IMR-90 (cell line): ENCODE measurements at regions not wholly inside any gene's neighbourhood (a gene's known extent, or its start where the extent isn't known, plus 50 kb on each side); places are given as distances from the start of the nearest gene placed in this dataset.

Experiments
- ATAC-seq: fragments of 200-7000 bp; cut with Tn5 transposase; 2 replicates; pipeline ENCODE4 v1.9.1; 2020; ENCODE audit warnings: low read depth, mild to moderate bottlenecking, moderate library complexity
- BruUV-seq: library from RNA; stranded (reverse); fragments of 400-500 nt; replicated peaks from 2 replicates; lab custom pipeline; 2021; lab: Mats Ljungman, UMichigan
- CTCF ChIA-PET: fragments of 300-600 bp; formaldehyde crosslinking; extraction: SDS; loops from one replicate; lab custom pipeline; 2021; ENCODE audit warnings: antibody characterized with exemption; lab: Yijun Ruan, JAX
- POLR2A ChIA-PET: fragments of 300-600 bp; sonication (Branson Sonifier 250); formaldehyde crosslinking; loops from one replicate; lab custom pipeline; 2022; ENCODE audit warnings: antibody characterized with exemption; ENCODE audit not compliant: unreplicated experiment; lab: Charles Lee
- DNase-seq: peaks from one replicate; pipeline ENCODE4 v3.0.0; 2013
- H2AFZ ChIP-seq: replicated peaks from 2 replicates; pipeline ENCODE3; 2013; ENCODE audit warnings: low read length, mild to moderate bottlenecking; ENCODE audit not compliant: poor library complexity
- H2AK5ac ChIP-seq: 2 replicates; pipeline ENCODE4 v1.6.1; 2013; ENCODE audit warnings: low read depth, low read length, inconsistent platforms
- H2AK9ac ChIP-seq: replicated peaks from 2 replicates; pipeline ENCODE3; 2013; ENCODE audit warnings: mild to moderate bottlenecking, low read depth, low read length, moderate library complexity; ENCODE audit not compliant: poor library complexity
- H2BK120ac ChIP-seq: 2 replicates; pipeline ENCODE4 v1.6.1; 2013; ENCODE audit warnings: low read depth, low read length, inconsistent platforms
- H2BK15ac ChIP-seq: 3 replicates; pipeline ENCODE4 v1.6.1; 2013; ENCODE audit warnings: low read depth, low read length, inconsistent platforms
- H2BK20ac ChIP-seq: 2 replicates; pipeline ENCODE4 v1.6.1; 2013; ENCODE audit warnings: low read depth, mild to moderate bottlenecking, inconsistent platforms, low read length, moderate library complexity
- H2BK5ac ChIP-seq: 2 replicates; pipeline ENCODE4 v1.6.1; 2013; ENCODE audit warnings: mild to moderate bottlenecking, low read depth, low read length, inconsistent platforms; ENCODE audit not compliant: poor library complexity, severe bottlenecking
- H3K14ac ChIP-seq: replicated peaks from 2 replicates; pipeline ENCODE4 v1.6.1; 2013; ENCODE audit warnings: low read depth, low read length, inconsistent platforms
- H3K18ac ChIP-seq: 2 replicates; pipeline ENCODE4 v1.6.1; 2013; ENCODE audit warnings: low read depth, low read length, control low read depth
- H3K23ac ChIP-seq: 2 replicates; pipeline ENCODE4 v1.6.1; 2013; ENCODE audit warnings: low read depth, low read length, inconsistent platforms
- H3K27ac ChIP-seq: 2 replicates; pipeline ENCODE4 v1.5.1; 2013; ENCODE audit warnings: mild to moderate bottlenecking, control low read depth, low read length; ENCODE audit not compliant: insufficient read depth
- H3K27me3 ChIP-seq: 2 replicates; pipeline ENCODE4 v1.6.1; 2013; ENCODE audit warnings: low read length; ENCODE audit not compliant: control insufficient read depth, insufficient read depth
- H3K36me3 ChIP-seq: 2 replicates; pipeline ENCODE4 v1.6.1; 2013; ENCODE audit warnings: low read length, mixed read lengths; ENCODE audit not compliant: control insufficient read depth, insufficient read depth
- H3K4ac ChIP-seq: 2 replicates; pipeline ENCODE4 v1.6.1; 2013; ENCODE audit warnings: low read depth, low read length, inconsistent platforms
- H3K4me1 ChIP-seq: 2 replicates; pipeline ENCODE4 v1.6.1; 2013; ENCODE audit warnings: low read length, mixed read lengths; ENCODE audit not compliant: control insufficient read depth, insufficient read depth
- H3K4me2 ChIP-seq: 2 replicates; pipeline ENCODE4 v1.6.1; 2013; ENCODE audit warnings: low read depth, mild to moderate bottlenecking, control low read depth, low read length, moderate library complexity
- H3K4me3 ChIP-seq: 2 replicates; pipeline ENCODE4 v1.5.1; 2013; ENCODE audit warnings: low read depth, mild to moderate bottlenecking, control low read depth, low read length, moderate library complexity; ENCODE audit not compliant: insufficient read depth
- H3K56ac ChIP-seq: 2 replicates; pipeline ENCODE4 v1.6.1; 2013; ENCODE audit warnings: low read length, inconsistent platforms; ENCODE audit not compliant: insufficient read depth; ENCODE audit errors: extremely low read depth
- H3K79me1 ChIP-seq, 2 experiments: 2 replicates each; pipeline ENCODE4 v1.6.1; 2013; ENCODE audit warnings: low read length in 2 of 2, inconsistent platforms in 1 of 2, low read depth in 1 of 2
- H3K9ac ChIP-seq: 2 replicates; pipeline ENCODE4 v1.6.1; 2013; ENCODE audit warnings: low read depth, low read length, control low read depth
- H3K9me1 ChIP-seq: 2 replicates; pipeline ENCODE4 v1.6.1; 2013; ENCODE audit warnings: low read length, inconsistent platforms; ENCODE audit not compliant: insufficient read depth
- H3K9me3 ChIP-seq: 2 replicates; pipeline ENCODE4 v1.6.1; 2013; ENCODE audit warnings: low read length; ENCODE audit not compliant: control insufficient read depth, insufficient read depth
- H4K20me1 ChIP-seq: 2 replicates; pipeline ENCODE4 v1.6.1; 2013; ENCODE audit warnings: low read length, inconsistent platforms; ENCODE audit not compliant: insufficient read depth
- H4K5ac ChIP-seq: 2 replicates; pipeline ENCODE4 v1.6.1; 2013; ENCODE audit warnings: mild to moderate bottlenecking, low read depth, low read length, control low read depth
- H4K8ac ChIP-seq, 2 experiments: 2 replicates each; pipeline ENCODE4 v1.6.1; 2013; ENCODE audit warnings: low read depth in 2 of 2, low read length in 2 of 2, control low read depth in 1 of 2, inconsistent platforms in 1 of 2
- H4K91ac ChIP-seq: 2 replicates; pipeline ENCODE4 v1.6.1; 2013; ENCODE audit warnings: low read depth, low read length, inconsistent platforms; ENCODE audit not compliant: insufficient read depth
- BHLHE40 ChIP-seq: fragments of 150-350 bp; IDR thresholded peaks from 2 replicates; pipeline ENCODE4 v1.6.1; 2016; ENCODE audit warnings: mild to moderate bottlenecking, low read depth, low read length
- CEBPB ChIP-seq: IDR thresholded peaks from 2 replicates; pipeline ENCODE4 v1.6.1; 2012; ENCODE audit warnings: low read depth, low read length, improper control_type of control experiment
- CHD1 ChIP-seq: IDR thresholded peaks from 2 replicates; pipeline ENCODE4 v1.6.1; 2012; ENCODE audit warnings: low read depth, low read length, improper control_type of control experiment
- FOS ChIP-seq: fragments of 150-350 bp; IDR thresholded peaks from 2 replicates; pipeline ENCODE4 v1.6.1; 2016; ENCODE audit warnings: low read depth, low read length
- MXI1 ChIP-seq: IDR thresholded peaks from 2 replicates; pipeline ENCODE4 v1.6.1; 2012; ENCODE audit warnings: low read depth, mild to moderate bottlenecking, low read length, moderate library complexity, borderline replicate concordance
- POLR2A ChIP-seq: IDR thresholded peaks from 2 replicates; pipeline ENCODE4 v1.6.1; 2012; ENCODE audit warnings: mild to moderate bottlenecking, low read depth, low read length
- RCOR1 ChIP-seq: IDR thresholded peaks from 2 replicates; pipeline ENCODE4 v1.6.1; 2012; ENCODE audit warnings: mild to moderate bottlenecking, low read length, improper control_type of control experiment; ENCODE audit not compliant: insufficient replicate concordance
- RFX5 ChIP-seq: IDR thresholded peaks from 2 replicates; pipeline ENCODE4 v1.8.0; 2012; ENCODE audit warnings: low read depth, mild to moderate bottlenecking, low read length, moderate library complexity
- SMC3 ChIP-seq: fragments of 150-350 bp; IDR thresholded peaks from 2 replicates; pipeline ENCODE4 v1.6.1; 2016; ENCODE audit warnings: low read depth, mild to moderate bottlenecking, antibody characterized with exemption, low read length, moderate library complexity
- dilution Hi-C: fragments of 300-500 bp; cut with HindIII; formaldehyde crosslinking; loops from one replicate; pipeline ENCODE4 v1.14.3; 2018; ENCODE audit warnings: low sequenced_read_pairs; ENCODE audit not compliant: unreplicated experiment
- in situ Hi-C: fragments of 300-500 bp; cut with MboI; formaldehyde crosslinking; loops from 3 replicates; pipeline ENCODE4 v1.14.3; 2019; ENCODE audit warnings: low sequenced_read_pairs, inconsistent platforms, mixed read lengths
- intact Hi-C: fragments of 100-400 bp; cut with micrococcal nuclease; formaldehyde crosslinking; loops from 2 replicates; pipeline ENCODE4 v1.10.0; 2022
- TF ChIP-seq, protein P1 (sequence below): fragments of 150-350 bp; IDR thresholded peaks from 2 replicates; pipeline ENCODE4 v1.6.1; 2017; ENCODE audit warnings: mild to moderate bottlenecking, antibody characterized with exemption, low read length, low read depth
- TF ChIP-seq, protein P2 (sequence below): fragments of 150-350 bp; IDR thresholded peaks from 2 replicates; pipeline ENCODE4 v1.6.1; 2016; ENCODE audit warnings: low read depth, mild to moderate bottlenecking, low read length, moderate library complexity, borderline replicate concordance

DNA sequence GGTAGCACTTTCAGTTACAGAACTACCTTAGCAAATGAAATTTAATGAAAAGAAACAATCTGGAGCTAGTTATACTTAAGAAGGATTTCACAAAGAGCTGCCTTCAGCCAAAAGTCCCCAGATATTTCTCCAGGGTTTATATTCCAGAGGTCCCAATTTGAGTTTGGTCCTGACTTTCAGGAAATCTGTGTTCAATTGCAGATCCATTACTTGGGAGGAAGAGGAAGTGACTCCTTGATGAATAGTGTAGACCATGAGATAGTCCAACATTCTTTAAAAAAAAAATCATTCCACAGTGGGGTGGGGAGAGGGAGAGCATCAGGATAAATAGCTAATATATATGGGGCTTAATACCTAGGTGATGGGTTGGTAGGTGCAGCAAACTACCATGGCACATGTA is 117.6 kb upstream of the ARHGAP20 start:
- no peak overlapping the region for H3K4me2 ChIP-seq
- H3K4me1 ChIP-seq = peaks cover 5% of the 10 kb centered on the region; the same call in 1 of the 2 replicates
- no peak overlapping the region for H3K27ac ChIP-seq
- no peak overlapping the region for H3K56ac ChIP-seq
- peak overlapping the region; percentile 54; the same call in 1 of the 2 replicates for H2BK120ac ChIP-seq
- in situ Hi-C loops (no loop called here), intact Hi-C loops (no loop called here), dilution Hi-C loops (no loop called here)
- ATAC-seq (no peak), DNase-seq (no peak)
- peaks cover 18% of the 10 kb centered on the region for H3K9me1 ChIP-seq
- ChIA-PET CTCF (no interaction called here), POLR2A (no interaction called here)
- no peaks in the 10 kb centered on the region for H4K20me1 ChIP-seq
- H4K8ac ChIP-seq = peak overlapping the region in 1 of 2 experiments; percentile 30; a peak in 1 of 4 replicates
- H2AK9ac ChIP-seq = no peak overlapping the region
- no peak overlapping the region for H4K91ac ChIP-seq
- H3K36me3 ChIP-seq = no peaks in the 10 kb centered on the region
- 0 out of 3 replicates have a peak overlapping the region, but pooled peaks have one; percentile 9 for H2BK15ac ChIP-seq
- no peak overlapping the region for H4K5ac ChIP-seq
- H3K27me3 ChIP-seq = no peaks in the 10 kb centered on the region
- no peak overlapping the region for H2AFZ ChIP-seq
- no peak overlapping the region for H3K4me3 ChIP-seq
- H2BK5ac ChIP-seq = no peak overlapping the region
- no peak overlapping the region; the same call in 1 of the 2 replicates for H3K4ac ChIP-seq
- no peaks in the 10 kb centered on the region for H3K9me3 ChIP-seq
- H3K79me1 ChIP-seq = no peaks in the 10 kb centered on the region
- H3K9ac ChIP-seq = no peak overlapping the region
- no TSS peak for BruUV-seq
- H2BK20ac ChIP-seq = peak overlapping the region; percentile 60; the same call in 1 of the 2 replicates
- H2AK5ac ChIP-seq = no peak overlapping the region
- TF ChIP-seq FOS = no peak
- no peak for TF ChIP-seq POLR2A
- TF ChIP-seq RCOR1 = no peak
- TF ChIP-seq BHLHE40 = no peak
- no peak for TF ChIP-seq MXI1
- TF ChIP-seq SMC3 = no peak
- no peak for TF ChIP-seq CHD1
- TF ChIP-seq RFX5 = no peak
- no peak for TF ChIP-seq CEBPB
- TF ChIP-seq, protein P1, sequence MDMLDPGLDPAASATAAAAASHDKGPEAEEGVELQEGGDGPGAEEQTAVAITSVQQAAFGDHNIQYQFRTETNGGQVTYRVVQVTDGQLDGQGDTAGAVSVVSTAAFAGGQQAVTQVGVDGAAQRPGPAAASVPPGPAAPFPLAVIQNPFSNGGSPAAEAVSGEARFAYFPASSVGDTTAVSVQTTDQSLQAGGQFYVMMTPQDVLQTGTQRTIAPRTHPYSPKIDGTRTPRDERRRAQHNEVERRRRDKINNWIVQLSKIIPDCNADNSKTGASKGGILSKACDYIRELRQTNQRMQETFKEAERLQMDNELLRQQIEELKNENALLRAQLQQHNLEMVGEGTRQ = no peak
- TF ChIP-seq, protein P2, sequence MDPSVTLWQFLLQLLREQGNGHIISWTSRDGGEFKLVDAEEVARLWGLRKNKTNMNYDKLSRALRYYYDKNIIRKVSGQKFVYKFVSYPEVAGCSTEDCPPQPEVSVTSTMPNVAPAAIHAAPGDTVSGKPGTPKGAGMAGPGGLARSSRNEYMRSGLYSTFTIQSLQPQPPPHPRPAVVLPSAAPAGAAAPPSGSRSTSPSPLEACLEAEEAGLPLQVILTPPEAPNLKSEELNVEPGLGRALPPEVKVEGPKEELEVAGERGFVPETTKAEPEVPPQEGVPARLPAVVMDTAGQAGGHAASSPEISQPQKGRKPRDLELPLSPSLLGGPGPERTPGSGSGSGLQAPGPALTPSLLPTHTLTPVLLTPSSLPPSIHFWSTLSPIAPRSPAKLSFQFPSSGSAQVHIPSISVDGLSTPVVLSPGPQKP = no peak
- no peak overlapping the region; the same call in 1 of the 2 replicates for H3K23ac ChIP-seq
- H3K18ac ChIP-seq = no peak overlapping the region
- 0 out of 2 replicates have a peak overlapping the region, but pooled peaks have one; percentile 29 for H3K14ac ChIP-seq
